ENCODE measurements at regions not wholly inside any gene's neighbourhood (a gene's known extent, or its start where the extent isn't known, plus 50 kb on each side); places are given as distances from the start of the nearest gene placed in this dataset.

GRCh38 chr11:38751421-38751820 lies 2153.4 kb upstream of the RAG2 start:
- TF ChIP-seq CTCF (IDR thresholded peaks at IDR 0.05) (no peak), POLR2A (IDR thresholded peaks at IDR 0.05) (no peak)
